GM12878 (cell line): ENCODE measurements at regions not wholly inside any gene's neighbourhood (a gene's known extent, or its start where the extent isn't known, plus 50 kb on each side); places are given as distances from the start of the nearest gene placed in this dataset.

ENCODE experiments used
- BCL11A ChIP-seq: IDR thresholded peaks from 2 replicates; pipeline ENCODE4 v1.6.1; 2011; ENCODE audit warnings: low read depth, low read length
- BHLHE40 ChIP-seq, 2 experiments: fragments of 450-650 bp in 1 of 2; IDR thresholded peaks; 2 replicates each; pipeline ENCODE4 v1.6.1; 2011 to 2017; ENCODE audit warnings: low read depth in 2 of 2, borderline replicate concordance in 1 of 2, improper control_type of control experiment in 1 of 2, low read length in 1 of 2, mild to moderate bottlenecking in 1 of 2
- EP300 ChIP-seq, 2 experiments: fragments of 150-350 bp in 1 of 2; IDR thresholded peaks; 2 replicates each; pipeline ENCODE4 v1.6.1; 2011 to 2012; ENCODE audit warnings: low read depth in 2 of 2, low read length in 2 of 2, borderline replicate concordance in 1 of 2, improper control_type of control experiment in 1 of 2, inconsistent platforms in 1 of 2; ENCODE audit not compliant: control insufficient read depth in 1 of 2
- EZH2 ChIP-seq: IDR thresholded peaks from 2 replicates; pipeline ENCODE4 v1.6.1; 2012; ENCODE audit warnings: low read depth, mild to moderate bottlenecking, control low read depth, inconsistent platforms, low read length, borderline replicate concordance; ENCODE audit not compliant: control insufficient read depth
- GABPA ChIP-seq: IDR thresholded peaks from 2 replicates; pipeline ENCODE4 v1.6.1; 2014; ENCODE audit warnings: antibody characterized with exemption, low read depth, mild to moderate bottlenecking, inconsistent platforms
- HCFC1 ChIP-seq: fragments of 150-350 bp; IDR thresholded peaks from 2 replicates; pipeline ENCODE4 v1.6.1; 2014; ENCODE audit warnings: low read length
- IRF4 ChIP-seq: IDR thresholded peaks from 2 replicates; pipeline ENCODE4 v1.6.1; 2011; ENCODE audit warnings: low read depth, low read length
- KAT2A ChIP-seq: conservative IDR thresholded peaks from 2 replicates; pipeline ENCODE4 v1.6.1; 2011; ENCODE audit warnings: low read depth, low read length; ENCODE audit not compliant: control insufficient read depth
- POLR2A ChIP-seq: IDR thresholded peaks from 2 replicates; pipeline ENCODE4 v1.6.1; 2011; ENCODE audit warnings: low read depth, mild to moderate bottlenecking, low read length
- PRDM15 ChIP-seq: fragments of 450-650 bp; formaldehyde crosslinking; IDR thresholded peaks from 2 replicates; pipeline ENCODE4 v1.4.0; 2020; ENCODE audit warnings: mild to moderate bottlenecking, moderate library complexity
- SPI1 ChIP-seq: IDR thresholded peaks from 2 replicates; pipeline ENCODE4 v1.6.1; 2011; ENCODE audit warnings: low read depth, mild to moderate bottlenecking, low read length, moderate library complexity, borderline replicate concordance; ENCODE audit not compliant: insufficient read depth
- USF2 ChIP-seq: IDR thresholded peaks from 2 replicates; pipeline ENCODE4 v1.6.1; 2011; ENCODE audit warnings: low read depth, low read length, improper control_type of control experiment, borderline replicate concordance
- TF ChIP-seq, protein P1 (sequence below): IDR thresholded peaks from 2 replicates; pipeline ENCODE4 v1.6.1; 2012; ENCODE audit warnings: low read depth, low read length, improper control_type of control experiment
- TF ChIP-seq, protein P2 (sequence below), 3 experiments: IDR thresholded peaks in 2 of 3; conservative IDR thresholded peaks in 1 of 3; 2 replicates each; pipeline ENCODE4 v1.5.1; 2011; ENCODE audit warnings: low read depth in 3 of 3, low read length in 3 of 3, mild to moderate bottlenecking in 3 of 3, control low read depth in 2 of 3, moderate library complexity in 2 of 3, inconsistent platforms in 1 of 3, mixed read lengths in 1 of 3; ENCODE audit not compliant: control insufficient read depth in 2 of 3, insufficient read depth in 1 of 3; ENCODE audit errors: extremely low read depth in 1 of 3

GRCh38 chr14:28999656-29000055, 233.1 kb downstream of the FOXG1 start:
- no peak for TF ChIP-seq KAT2A
- no peak for TF ChIP-seq EZH2
- TF ChIP-seq PRDM15 (CRISPR knock-in tag) = no peak
- no peak for TF ChIP-seq IRF4
- no peak for TF ChIP-seq GABPA
- no peak for TF ChIP-seq POLR2A
- TF ChIP-seq USF2 = no peak
- TF ChIP-seq HCFC1 = no peak
- TF ChIP-seq SPI1 = no peak
- no peak for TF ChIP-seq BCL11A
- TF ChIP-seq, protein P1, sequence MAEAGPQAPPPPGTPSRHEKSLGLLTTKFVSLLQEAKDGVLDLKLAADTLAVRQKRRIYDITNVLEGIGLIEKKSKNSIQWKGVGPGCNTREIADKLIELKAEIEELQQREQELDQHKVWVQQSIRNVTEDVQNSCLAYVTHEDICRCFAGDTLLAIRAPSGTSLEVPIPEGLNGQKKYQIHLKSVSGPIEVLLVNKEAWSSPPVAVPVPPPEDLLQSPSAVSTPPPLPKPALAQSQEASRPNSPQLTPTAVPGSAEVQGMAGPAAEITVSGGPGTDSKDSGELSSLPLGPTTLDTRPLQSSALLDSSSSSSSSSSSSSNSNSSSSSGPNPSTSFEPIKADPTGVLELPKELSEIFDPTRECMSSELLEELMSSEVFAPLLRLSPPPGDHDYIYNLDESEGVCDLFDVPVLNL = no peak
- TF ChIP-seq BHLHE40 (IDR thresholded peaks at IDR 0.05; ENCODE audit: borderline replicate concordance in 1 of 2, low read depth in 2 of 2, low read length in 1 of 2) = no peak
- TF ChIP-seq, protein P2, sequence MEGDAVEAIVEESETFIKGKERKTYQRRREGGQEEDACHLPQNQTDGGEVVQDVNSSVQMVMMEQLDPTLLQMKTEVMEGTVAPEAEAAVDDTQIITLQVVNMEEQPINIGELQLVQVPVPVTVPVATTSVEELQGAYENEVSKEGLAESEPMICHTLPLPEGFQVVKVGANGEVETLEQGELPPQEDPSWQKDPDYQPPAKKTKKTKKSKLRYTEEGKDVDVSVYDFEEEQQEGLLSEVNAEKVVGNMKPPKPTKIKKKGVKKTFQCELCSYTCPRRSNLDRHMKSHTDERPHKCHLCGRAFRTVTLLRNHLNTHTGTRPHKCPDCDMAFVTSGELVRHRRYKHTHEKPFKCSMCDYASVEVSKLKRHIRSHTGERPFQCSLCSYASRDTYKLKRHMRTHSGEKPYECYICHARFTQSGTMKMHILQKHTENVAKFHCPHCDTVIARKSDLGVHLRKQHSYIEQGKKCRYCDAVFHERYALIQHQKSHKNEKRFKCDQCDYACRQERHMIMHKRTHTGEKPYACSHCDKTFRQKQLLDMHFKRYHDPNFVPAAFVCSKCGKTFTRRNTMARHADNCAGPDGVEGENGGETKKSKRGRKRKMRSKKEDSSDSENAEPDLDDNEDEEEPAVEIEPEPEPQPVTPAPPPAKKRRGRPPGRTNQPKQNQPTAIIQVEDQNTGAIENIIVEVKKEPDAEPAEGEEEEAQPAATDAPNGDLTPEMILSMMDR (IDR thresholded peaks at IDR 0.05 in 2 of 3, conservative IDR thresholded peaks at IDR 0.05 in 1 of 3; ENCODE audit: control insufficient read depth in 2 of 3, extremely low read depth in 1 of 3, insufficient read depth in 1 of 3, low read depth in 3 of 3, low read length in 3 of 3) = no peak
- TF ChIP-seq EP300 (IDR thresholded peaks at IDR 0.05; ENCODE audit: borderline replicate concordance in 1 of 2, control insufficient read depth in 1 of 2, low read depth in 2 of 2, low read length in 2 of 2) = no peak
